AG09309 (cell line): ENCODE measurements at regions not wholly inside any gene's neighbourhood (a gene's known extent, or its start where the extent isn't known, plus 50 kb on each side); places are given as distances from the start of the nearest gene placed in this dataset.
"Not testable (repeated sequence)": the region's sequence is repeated elsewhere in the genome, so short reads cannot be mapped to it uniquely, and the experiment has no call there.

Experiments used
- DNase-seq: peaks from one replicate; pipeline ENCODE4 v3.0.0-alpha.2; 2010; ENCODE audit warnings: low read depth
- H3K4me3 ChIP-seq: 2 replicates; pipeline ENCODE4 v1.5.1; 2011; ENCODE audit warnings: mild to moderate bottlenecking, low read depth, low read length, moderate library complexity; ENCODE audit not compliant: control insufficient read depth
- CTCF ChIP-seq: IDR thresholded peaks from 2 replicates; pipeline ENCODE4 v1.5.1; 2011; ENCODE audit warnings: mild to moderate bottlenecking, low read depth, low read length, inconsistent platforms; ENCODE audit not compliant: insufficient read depth, control insufficient read depth; ENCODE audit errors: missing control alignments

- TF ChIP-seq CTCF = no peak
- no peak overlapping the region for H3K4me3 ChIP-seq
- no peak for DNase-seq
Observed at GRCh38 chr22:27314276-27314807, 487.2 kb downstream of the MN1 start.

GRCh38 chr22:27315833-27316232 lies 485.7 kb downstream of the MN1 start:
- TF ChIP-seq CTCF = no peak
- no peak overlapping the region for H3K4me3 ChIP-seq
- DNase-seq = no peak

GRCh38 chr22:27317096-27317495 lies 484.5 kb downstream of the MN1 start:
- TF ChIP-seq CTCF = peak; percentile 24
- DNase-seq = no peak
- no peak overlapping the region for H3K4me3 ChIP-seq

- H3K4me3 ChIP-seq = no peak overlapping the region
- TF ChIP-seq CTCF = no peak
- DNase-seq = peak; percentile 74
Observed at GRCh38 chr22:27317971-27318428, 483.6 kb downstream of the MN1 start.

- no peak for TF ChIP-seq CTCF
- H3K4me3 ChIP-seq = no peak overlapping the region
- peak; percentile 87 for DNase-seq
Observed at GRCh38 chr22:27318516-27318915, 483.0 kb downstream of the MN1 start.

GRCh38 chr22:27323661-27324060 lies 477.9 kb downstream of the MN1 start:
- no peak overlapping the region for H3K4me3 ChIP-seq
- DNase-seq = no peak
- no peak for TF ChIP-seq CTCF

GRCh38 chr22:27324908-27325307 lies 476.6 kb downstream of the MN1 start:
- not testable (repeated sequence) for DNase-seq, H3K4me3 ChIP-seq
